Mesothelial cell of epicardium (in vitro differentiated cells): ENCODE measurements at regions not wholly inside any gene's neighbourhood (a gene's known extent, or its start where the extent isn't known, plus 50 kb on each side); places are given as distances from the start of the nearest gene placed in this dataset.

Experiments used
- DNase-seq, 2 experiments: peaks; one replicate each; pipeline ENCODE4 v3.0.0; 2021; ENCODE audit warnings: low spot score in 2 of 2; ENCODE audit not compliant: unreplicated experiment in 2 of 2
- H3K27ac Mint-ChIP-seq: 2 replicates; pipeline ENCODE4 v1.8.0; 2021; ENCODE audit warnings: mixed read lengths
- H3K27me3 Mint-ChIP-seq: 2 replicates; pipeline ENCODE4 v1.8.0; 2021; ENCODE audit warnings: low read depth, mixed read lengths
- H3K36me3 Mint-ChIP-seq: 2 replicates; pipeline ENCODE4 v1.8.0; 2021; ENCODE audit warnings: mixed read lengths
- H3K4me1 Mint-ChIP-seq: 2 replicates; pipeline ENCODE4 v1.8.0; 2021; ENCODE audit warnings: mixed read lengths
- H3K4me3 Mint-ChIP-seq: 2 replicates; pipeline ENCODE4 v1.8.0; 2021; ENCODE audit warnings: mild to moderate bottlenecking, moderate library complexity, mixed read lengths
- H3K9me3 Mint-ChIP-seq: 2 replicates; pipeline ENCODE4 v1.8.0; 2021; ENCODE audit warnings: mixed read lengths
- CTCF ChIP-seq: fragments of 200-600 bp; sonication (generic); IDR thresholded peaks from one replicate; pipeline ENCODE4 v1.5.0; 2021; ENCODE audit warnings: antibody characterized with exemption; ENCODE audit not compliant: unreplicated experiment

DNA sequence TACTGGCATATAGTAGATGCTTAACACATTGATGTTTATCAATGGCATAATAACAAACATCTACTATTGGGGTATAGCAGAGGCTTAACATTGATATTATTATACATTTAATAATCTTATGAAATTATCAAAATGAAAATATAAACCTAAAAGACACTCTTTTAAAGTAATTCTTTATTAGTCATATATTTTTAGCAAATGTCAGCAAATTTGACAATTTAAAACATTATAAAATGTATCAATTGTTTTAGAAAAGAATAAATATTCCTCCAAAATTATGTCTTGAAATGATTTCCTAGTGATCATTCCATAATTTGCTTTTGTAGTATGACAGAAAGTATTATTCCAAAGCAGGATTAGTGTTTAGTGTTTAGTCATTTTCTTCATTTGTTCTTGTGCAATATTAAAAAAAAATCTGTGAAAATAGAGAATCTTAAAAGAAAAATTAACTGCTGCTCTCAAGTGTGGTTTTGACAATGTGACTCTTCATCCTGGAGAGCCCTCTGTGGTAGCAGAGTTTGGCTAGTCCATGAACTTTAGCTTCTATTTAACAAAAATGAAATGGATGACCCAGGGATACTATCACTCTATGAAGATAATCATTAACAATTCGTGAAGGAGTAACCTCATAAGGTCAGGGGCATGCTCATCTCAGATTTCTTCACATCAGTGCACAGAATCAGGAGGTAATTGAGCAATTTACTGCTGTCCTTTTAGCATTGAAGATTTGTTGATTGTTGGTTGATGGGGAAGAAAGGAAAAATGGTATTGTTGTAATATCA is 1018.5 kb downstream of the LRFN5 start:
- Mint-ChIP-seq H3K36me3 (no peaks in the 10 kb centered on the region), H3K9me3 (no peaks in the 10 kb centered on the region), H3K4me1 (peaks cover 13% of the 10 kb centered on the region)

DNA sequence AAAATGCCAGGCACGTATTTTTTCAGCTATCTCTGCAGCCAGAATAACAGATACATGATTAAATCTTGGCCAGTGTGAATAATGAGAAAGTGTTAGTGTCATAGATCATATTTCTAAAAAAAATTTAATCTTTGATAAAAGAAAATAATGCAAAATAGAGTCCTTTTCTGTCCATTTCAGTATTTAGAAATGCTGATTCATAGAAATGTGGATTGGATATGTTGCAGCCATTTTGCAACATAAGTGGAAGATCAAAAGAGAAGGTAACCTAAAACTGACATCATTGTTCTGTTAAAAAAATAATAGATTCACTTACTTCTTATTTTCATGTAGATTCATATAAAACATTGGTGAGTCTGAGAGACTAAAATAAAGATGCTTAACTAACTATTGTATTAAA is 1010.3 kb downstream of the LRFN5 start:
- Mint-ChIP-seq H3K27ac (no peak overlapping the region), H3K9me3 (peaks cover 13% of the 10 kb centered on the region), H3K27me3 (no peaks in the 10 kb centered on the region), H3K36me3 (no peaks in the 10 kb centered on the region), H3K4me3 (no peak overlapping the region), H3K4me1 (no peaks in the 10 kb centered on the region)
- DNase-seq: no peak
- no peak for TF ChIP-seq CTCF

More for the DNA sequence above, 1018.5 kb downstream of the LRFN5 start:
- H3K27ac Mint-ChIP-seq: no peak overlapping the region
- no peak overlapping the region for H3K4me3 Mint-ChIP-seq
- DNase-seq: no peak
- no peak for TF ChIP-seq CTCF
- no peaks in the 10 kb centered on the region for H3K27me3 Mint-ChIP-seq

DNA sequence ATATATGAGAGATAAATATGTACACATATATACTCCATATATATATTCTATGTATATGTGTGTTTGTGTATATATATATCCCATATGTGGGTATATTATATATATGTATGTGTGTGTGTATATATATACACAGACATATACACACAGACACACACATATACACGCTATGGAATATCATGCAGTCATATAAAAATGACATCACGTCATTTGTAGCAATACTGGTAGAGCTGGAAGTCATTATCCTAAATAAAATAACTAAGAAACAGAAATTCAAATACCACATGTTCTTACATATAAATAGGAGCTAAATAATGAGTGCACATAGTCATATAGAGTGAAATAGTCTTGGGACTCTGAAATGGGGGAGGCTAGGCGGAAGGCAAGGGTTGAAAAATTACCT is 1000.2 kb downstream of the LRFN5 start:
- Mint-ChIP-seq H3K4me3 (no peak overlapping the region), H3K27ac (no peak overlapping the region), H3K4me1 (no peaks in the 10 kb centered on the region), H3K27me3 (no peaks in the 10 kb centered on the region), H3K9me3 (no peaks in the 10 kb centered on the region), H3K36me3 (no peaks in the 10 kb centered on the region)
- DNase-seq: no peak
- no peak for TF ChIP-seq CTCF

- no peaks in the 10 kb centered on the region for H3K4me1 Mint-ChIP-seq
- no peak overlapping the region for H3K27ac Mint-ChIP-seq
- DNase-seq: no peak
- no peaks in the 10 kb centered on the region for H3K27me3 Mint-ChIP-seq
- H3K36me3 Mint-ChIP-seq: no peaks in the 10 kb centered on the region
- no peak overlapping the region for H3K4me3 Mint-ChIP-seq
- no peak for TF ChIP-seq CTCF
- H3K9me3 Mint-ChIP-seq: no peaks in the 10 kb centered on the region
Observed at GRCh38 chr14:42602336-42602845, 995.7 kb downstream of the LRFN5 start.

DNA sequence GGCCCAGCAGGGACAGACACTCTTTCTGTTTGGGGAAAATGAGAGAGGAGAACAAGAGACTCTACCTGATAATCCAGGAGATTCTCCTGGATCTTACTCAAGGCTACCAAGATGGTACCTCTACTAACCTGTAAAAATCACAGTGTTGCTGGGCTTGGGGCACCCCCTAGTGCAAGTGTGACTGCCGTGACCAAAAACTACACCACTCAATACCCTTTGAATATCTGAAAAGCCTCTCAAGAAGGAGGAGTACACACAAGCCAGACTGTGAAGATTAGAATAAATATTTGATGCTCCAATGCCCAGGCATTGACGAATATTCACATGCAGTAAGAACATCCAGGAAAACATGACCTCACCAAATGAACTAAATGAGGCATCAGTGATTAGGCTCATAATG is 965.4 kb downstream of the LRFN5 start:
- peaks cover 14% of the 10 kb centered on the region for H3K36me3 Mint-ChIP-seq
- no peaks in the 10 kb centered on the region for H3K27me3 Mint-ChIP-seq
- TF ChIP-seq CTCF: no peak
- H3K4me3 Mint-ChIP-seq: no peak overlapping the region
- H3K4me1 Mint-ChIP-seq: no peaks in the 10 kb centered on the region
- no peak for DNase-seq
- no peak overlapping the region for H3K27ac Mint-ChIP-seq
- peaks cover 55% of the 10 kb centered on the region for H3K9me3 Mint-ChIP-seq
